Esophagus squamous epithelium (tissue), 4 donors: ENCODE measurements at regions not wholly inside any gene's neighbourhood (a gene's known extent, or its start where the extent isn't known, plus 50 kb on each side); places are given as distances from the start of the nearest gene placed in this dataset.

Source experiments
- CTCF ChIP-seq, 6 experiments: fragments of 450-650 bp in 4 of 6; fragments of 200-600 bp in 2 of 6; sonication (generic) in 2 of 6; IDR thresholded peaks; one replicate each; pipeline ENCODE4 v1.5.1; 2016 to 2019; ENCODE audit warnings: antibody characterized with exemption in 6 of 6, mild to moderate bottlenecking in 4 of 6, moderate library complexity in 4 of 6
- POLR2A ChIP-seq, 4 donors: fragments of 450-650 bp; IDR thresholded peaks; one replicate each; pipeline ENCODE4 v1.6.1; 2017; ENCODE audit warnings: antibody characterized with exemption in 4 of 4, mild to moderate bottlenecking in 4 of 4, moderate library complexity in 3 of 4

GRCh38 chr16:52141871-52142270 is 405.1 kb downstream of the TOX3 start:
- TF ChIP-seq CTCF (IDR thresholded peaks at IDR 0.05) (no peak), POLR2A (IDR thresholded peaks at IDR 0.05) (no peak)
